ENCODE measurements at regions not wholly inside any gene's neighbourhood (a gene's known extent, or its start where the extent isn't known, plus 50 kb on each side); places are given as distances from the start of the nearest gene placed in this dataset.

GRCh38 chrX:131704136-131704695, 160.3 kb downstream of the OR13H1 start:
- no peak for DNase-seq (ENCODE audit: low read depth)

GRCh38 chrX:131709553-131709952, 165.7 kb downstream of the OR13H1 start:
- no peak for DNase-seq (ENCODE audit: low read depth)

GRCh38 chrX:131711478-131711867, 167.6 kb downstream of the OR13H1 start:
- no peak for DNase-seq (ENCODE audit: low read depth)

- no peak for DNase-seq (ENCODE audit: low read depth)
Observed at GRCh38 chrX:131723646-131724045, 179.8 kb downstream of the OR13H1 start.

- DNase-seq (ENCODE audit: low read depth), result no peak
Observed at GRCh38 chrX:131724292-131724691, 180.4 kb downstream of the OR13H1 start.

GRCh38 chrX:131725001-131725654, 181.3 kb downstream of the OR13H1 start:
- no peak for DNase-seq (ENCODE audit: low read depth)

- DNase-seq (ENCODE audit: low read depth), result no peak
Observed at GRCh38 chrX:131727778-131728177, 183.9 kb downstream of the OR13H1 start.

GRCh38 chrX:131728295-131729145, 184.6 kb downstream of the OR13H1 start:
- no peak for DNase-seq (ENCODE audit: low read depth)

GRCh38 chrX:131729295-131729694, 185.4 kb downstream of the OR13H1 start:
- DNase-seq (ENCODE audit: low read depth), result no peak

GRCh38 chrX:131734621-131735020, 190.7 kb downstream of the OR13H1 start:
- DNase-seq (ENCODE audit: low read depth), result no peak

GRCh38 chrX:131735127-131735526, 191.3 kb downstream of the OR13H1 start:
- DNase-seq (ENCODE audit: low read depth), result no peak

GRCh38 chrX:131739823-131740222, 195.9 kb downstream of the OR13H1 start:
- DNase-seq (ENCODE audit: low read depth), result no peak

GRCh38 chrX:131741103-131741581, 197.3 kb downstream of the OR13H1 start:
- no peak for DNase-seq (ENCODE audit: low read depth)

GRCh38 chrX:131745942-131746489, 202.1 kb downstream of the OR13H1 start:
- no peak for DNase-seq (ENCODE audit: low read depth)

- no peak for DNase-seq (ENCODE audit: low read depth)
Observed at GRCh38 chrX:131746491-131746968, 202.7 kb downstream of the OR13H1 start.

GRCh38 chrX:131747173-131747572, 203.3 kb downstream of the OR13H1 start:
- no peak for DNase-seq (ENCODE audit: low read depth)

- no peak for DNase-seq (ENCODE audit: low read depth)
Observed at GRCh38 chrX:131752493-131753198, 208.8 kb downstream of the OR13H1 start.

- no peak for DNase-seq (ENCODE audit: low read depth)
Observed at GRCh38 chrX:131762802-131763234, 218.9 kb downstream of the OR13H1 start.

GRCh38 chrX:131763674-131764073, 219.8 kb downstream of the OR13H1 start:
- no peak for DNase-seq (ENCODE audit: low read depth)

- DNase-seq (ENCODE audit: low read depth), result no peak
Observed at GRCh38 chrX:131764216-131764615, 220.3 kb downstream of the OR13H1 start.

GRCh38 chrX:131778269-131779218, 234.7 kb downstream of the OR13H1 start:
- DNase-seq (ENCODE audit: low read depth), result no peak

All from HS-27A (cell line).